ENCODE measurements at regions not wholly inside any gene's neighbourhood (a gene's known extent, or its start where the extent isn't known, plus 50 kb on each side); places are given as distances from the start of the nearest gene placed in this dataset.
"Not testable (repeated sequence)": the region's sequence is repeated elsewhere in the genome, so short reads cannot be mapped to it uniquely, and the experiment has no call there.

GRCh38 chr7:65141405-65141778 is 134.9 kb upstream of the ERV3-1 start:
- TF ChIP-seq CTCF (conservative IDR thresholded peaks at IDR 0.05; ENCODE audit: low read depth in 2 of 2); EZH2 (IDR thresholded peaks at IDR 0.05; ENCODE audit: low read depth, unreplicated experiment); REST (IDR thresholded peaks at IDR 0.05; ENCODE audit: unreplicated experiment); POLR2AphosphoS5 (IDR thresholded peaks at IDR 0.05; ENCODE audit: low read depth): not testable (repeated sequence)

All from GM23338 (cell line).